ENCODE measurements at regions not wholly inside any gene's neighbourhood (a gene's known extent, or its start where the extent isn't known, plus 50 kb on each side); places are given as distances from the start of the nearest gene placed in this dataset.

GRCh38 chr9:24451346-24451745, 94.4 kb downstream of the IZUMO3 start:
- TF ChIP-seq EZH2 (IDR thresholded peaks at IDR 0.05; ENCODE audit: borderline replicate concordance, insufficient read depth, low read depth, low read length, poor library complexity, severe bottlenecking) = no peak
- TF ChIP-seq, protein P1, sequence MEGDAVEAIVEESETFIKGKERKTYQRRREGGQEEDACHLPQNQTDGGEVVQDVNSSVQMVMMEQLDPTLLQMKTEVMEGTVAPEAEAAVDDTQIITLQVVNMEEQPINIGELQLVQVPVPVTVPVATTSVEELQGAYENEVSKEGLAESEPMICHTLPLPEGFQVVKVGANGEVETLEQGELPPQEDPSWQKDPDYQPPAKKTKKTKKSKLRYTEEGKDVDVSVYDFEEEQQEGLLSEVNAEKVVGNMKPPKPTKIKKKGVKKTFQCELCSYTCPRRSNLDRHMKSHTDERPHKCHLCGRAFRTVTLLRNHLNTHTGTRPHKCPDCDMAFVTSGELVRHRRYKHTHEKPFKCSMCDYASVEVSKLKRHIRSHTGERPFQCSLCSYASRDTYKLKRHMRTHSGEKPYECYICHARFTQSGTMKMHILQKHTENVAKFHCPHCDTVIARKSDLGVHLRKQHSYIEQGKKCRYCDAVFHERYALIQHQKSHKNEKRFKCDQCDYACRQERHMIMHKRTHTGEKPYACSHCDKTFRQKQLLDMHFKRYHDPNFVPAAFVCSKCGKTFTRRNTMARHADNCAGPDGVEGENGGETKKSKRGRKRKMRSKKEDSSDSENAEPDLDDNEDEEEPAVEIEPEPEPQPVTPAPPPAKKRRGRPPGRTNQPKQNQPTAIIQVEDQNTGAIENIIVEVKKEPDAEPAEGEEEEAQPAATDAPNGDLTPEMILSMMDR (IDR thresholded peaks at IDR 0.05) = no peak
